GM12892 (cell line): ENCODE measurements at regions not wholly inside any gene's neighbourhood (a gene's known extent, or its start where the extent isn't known, plus 50 kb on each side); places are given as distances from the start of the nearest gene placed in this dataset.

Experiments used
- POLR2AphosphoS5 ChIP-seq: IDR thresholded peaks from 2 replicates; pipeline ENCODE4 v1.6.1; 2011; ENCODE audit warnings: low read depth, low read length, control low read depth
- TAF1 ChIP-seq: IDR thresholded peaks from 2 replicates; pipeline ENCODE4 v1.6.1; 2011; ENCODE audit warnings: low read depth, mild to moderate bottlenecking, control low read depth, low read length, borderline replicate concordance

DNA sequence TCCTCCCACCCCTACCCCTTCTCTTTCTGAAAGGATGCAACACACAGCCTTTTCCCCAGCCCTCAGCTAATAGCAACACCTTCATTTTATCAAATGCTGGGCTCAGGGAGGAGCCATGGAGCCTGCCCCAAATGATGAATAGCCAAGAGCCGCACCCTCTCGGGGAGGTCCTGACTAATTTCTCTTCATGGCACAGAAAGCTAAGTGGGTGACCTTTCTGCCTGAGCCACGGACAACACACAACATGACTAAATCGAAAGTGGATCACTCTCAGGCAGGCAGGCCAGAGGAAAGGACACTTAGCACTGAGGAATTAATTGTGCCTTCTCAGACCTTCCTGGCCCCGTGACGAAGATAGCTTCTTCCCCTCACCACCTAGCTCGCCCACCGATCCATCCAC lies 165.1 kb upstream of the RAI2 start:
- TF ChIP-seq POLR2AphosphoS5 (no peak), TAF1 (no peak)
